Activated T-cell treated with anti-CD3 and anti-CD28 coated beads for 24 hours (primary cell): ENCODE measurements at regions not wholly inside any gene's neighbourhood (a gene's known extent, or its start where the extent isn't known, plus 50 kb on each side); places are given as distances from the start of the nearest gene placed in this dataset.
"Not testable (repeated sequence)": the region's sequence is repeated elsewhere in the genome, so short reads cannot be mapped to it uniquely, and the experiment has no call there.

Experiments
- DNase-seq: peaks from one replicate; pipeline ENCODE4 v3.0.0-alpha.2; 2020; ENCODE audit warnings: low read depth

- DNase-seq, result no peak
Observed at GRCh38 chr6:85961125-85961524, 318.4 kb upstream of the SYNCRIP start.

- no peak for DNase-seq
Observed at GRCh38 chr6:85948481-85948880, 305.8 kb upstream of the SYNCRIP start.

GRCh38 chr6:85945459-85946185 is 302.9 kb upstream of the SYNCRIP start:
- no peak for DNase-seq

DNA sequence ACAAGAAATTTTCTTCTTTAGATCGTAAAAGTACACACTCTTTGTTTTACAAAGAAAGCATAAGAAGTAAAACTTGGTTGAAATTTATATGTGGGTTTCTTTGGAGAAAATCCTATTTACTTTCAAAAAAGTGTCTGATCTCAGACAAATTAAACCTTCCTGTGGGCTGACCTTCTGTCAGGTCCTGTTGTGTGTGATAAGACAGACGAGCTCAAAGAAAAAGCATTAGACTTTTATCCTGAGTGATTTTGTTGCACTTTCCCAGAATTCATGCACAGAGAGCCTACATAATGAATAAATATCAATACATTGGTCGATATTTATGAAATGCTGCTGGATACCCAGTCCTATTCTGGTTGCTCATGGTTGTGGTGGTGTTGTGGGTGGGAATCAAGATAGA is 302.1 kb upstream of the SYNCRIP start:
- no peak for DNase-seq

GRCh38 chr6:85942844-85943243 is 300.2 kb upstream of the SYNCRIP start:
- DNase-seq, result no peak

- DNase-seq, result no peak
Observed at GRCh38 chr6:85936916-85937315, 294.2 kb upstream of the SYNCRIP start.

DNA sequence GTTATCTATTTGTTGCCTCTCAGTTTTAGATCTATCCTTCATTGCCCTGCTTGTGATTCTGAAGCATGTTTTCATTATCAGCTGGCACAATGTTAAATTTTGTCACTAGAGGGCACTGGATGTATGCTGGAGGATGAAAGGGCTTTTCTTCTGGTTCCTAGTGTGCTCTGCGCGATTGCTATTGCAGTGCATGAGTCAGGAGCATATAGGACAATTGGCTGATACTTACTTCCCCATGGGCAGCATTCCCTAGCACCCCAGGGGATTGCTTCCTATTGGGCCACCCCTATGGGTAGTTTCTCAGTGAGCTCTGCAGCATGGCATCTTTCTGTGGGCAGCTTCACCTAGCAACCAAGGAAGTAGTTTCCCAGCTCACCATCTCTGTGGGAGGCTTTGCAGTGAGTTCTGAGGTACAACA is 280.3 kb upstream of the SYNCRIP start:
- no peak for DNase-seq

- no peak for DNase-seq
Observed at GRCh38 chr6:85920782-85921181, 278.1 kb upstream of the SYNCRIP start.

- no peak for DNase-seq
Observed at GRCh38 chr6:85917522-85917921, 274.8 kb upstream of the SYNCRIP start.

GRCh38 chr6:85913001-85913400 is 270.3 kb upstream of the SYNCRIP start:
- no peak for DNase-seq

- DNase-seq, result no peak
Observed at GRCh38 chr6:85912582-85912981, 269.9 kb upstream of the SYNCRIP start.

DNA sequence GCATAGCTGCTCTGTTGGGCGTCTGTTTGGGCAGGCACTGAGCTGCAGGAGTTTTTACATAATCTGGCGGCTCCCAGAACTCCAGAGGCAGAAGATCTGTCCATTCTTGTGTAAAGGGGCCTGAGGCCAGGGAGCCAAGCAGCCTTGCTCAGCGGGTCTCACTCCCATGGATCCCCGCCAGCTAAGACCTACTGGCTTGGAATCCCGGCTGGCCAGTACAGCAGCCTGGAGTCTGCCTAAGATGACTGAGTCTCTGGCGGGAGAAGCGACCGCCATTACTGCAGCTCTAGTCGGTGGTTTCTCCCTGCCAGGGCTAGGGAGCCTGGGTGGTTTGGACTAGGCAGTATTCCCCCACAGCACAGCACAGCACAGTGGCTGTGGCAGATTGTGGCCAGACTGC is 268.4 kb upstream of the SYNCRIP start:
- no peak for DNase-seq

DNA sequence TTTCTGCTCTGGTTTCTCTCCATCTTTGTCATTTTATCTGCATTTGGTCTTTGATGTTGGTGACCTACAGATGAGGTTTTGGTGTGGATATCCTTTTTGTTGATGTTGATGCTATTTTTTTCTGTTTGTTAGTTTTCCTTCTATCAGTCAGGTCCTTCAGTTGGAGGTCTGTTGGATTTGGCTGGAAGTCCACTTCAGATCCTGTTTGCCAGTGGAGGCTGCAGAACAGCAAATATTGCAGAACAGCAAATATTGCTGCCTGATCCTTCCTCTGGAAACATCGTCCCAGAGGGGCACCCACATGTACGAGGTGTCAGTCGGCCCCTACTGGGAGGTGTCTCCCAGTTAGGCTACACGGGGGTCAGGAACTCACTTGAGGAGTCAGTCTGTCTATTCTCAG is 265.4 kb upstream of the SYNCRIP start:
- DNase-seq, result not testable (repeated sequence)

DNA sequence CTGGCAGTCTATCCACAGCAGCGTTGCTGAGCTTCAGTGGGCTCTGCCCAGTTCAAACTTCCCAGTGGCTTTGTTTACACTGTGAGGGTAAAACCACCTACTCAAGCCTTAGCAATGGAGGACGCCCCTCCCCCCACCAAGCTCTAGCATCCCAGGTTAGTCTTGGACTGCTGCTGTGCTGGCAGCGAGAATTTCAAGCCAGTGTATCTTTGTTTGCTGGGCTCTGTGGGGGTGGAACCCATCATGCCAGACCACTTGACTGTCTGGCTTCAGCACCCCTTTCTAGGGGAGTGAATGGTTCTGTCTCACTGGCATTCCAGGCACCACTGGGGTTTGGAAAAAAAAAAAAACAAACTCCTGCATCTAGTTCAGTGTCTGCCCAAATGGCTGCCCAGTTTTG is 249.7 kb upstream of the SYNCRIP start:
- DNase-seq, result no peak

DNA sequence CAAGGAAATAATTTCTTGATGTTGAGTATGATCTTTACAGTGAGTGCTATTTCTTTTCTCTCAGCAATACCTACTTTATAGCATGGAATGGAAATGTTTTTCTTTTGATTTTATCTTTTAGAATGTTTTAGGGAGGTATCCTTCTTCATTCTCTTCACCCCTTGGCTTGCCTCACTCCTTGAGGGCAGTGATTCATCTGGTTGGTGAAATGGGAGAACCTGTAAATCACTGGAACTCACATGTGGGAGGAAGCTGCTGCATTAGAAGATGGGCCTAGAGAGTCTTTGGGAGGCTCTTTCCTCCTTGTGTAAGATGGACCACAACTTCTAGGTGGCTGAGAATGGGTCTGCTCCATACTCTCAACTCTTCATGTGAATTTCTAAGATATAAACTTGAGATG is 244.8 kb upstream of the SYNCRIP start:
- no peak for DNase-seq

DNA sequence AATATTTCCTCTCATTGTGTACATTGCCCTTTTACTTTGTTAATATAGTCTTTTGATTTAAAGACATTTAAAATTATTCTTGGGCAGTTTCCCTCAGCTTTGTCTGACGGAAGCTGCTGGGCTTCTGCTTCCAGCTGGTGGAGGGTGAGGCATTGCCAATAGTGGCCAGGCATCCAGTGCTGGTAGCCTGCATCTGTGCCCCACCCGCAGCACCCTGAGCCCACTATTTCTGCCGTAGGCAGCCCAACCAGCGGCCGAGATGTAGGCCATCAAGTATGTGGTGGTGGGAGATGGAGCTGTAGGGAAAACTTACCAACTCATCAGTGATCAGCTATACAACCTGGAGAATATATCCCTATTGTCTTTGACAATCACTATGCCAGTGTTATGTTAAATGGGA is 226.0 kb upstream of the SYNCRIP start:
- DNase-seq, result no peak

DNA sequence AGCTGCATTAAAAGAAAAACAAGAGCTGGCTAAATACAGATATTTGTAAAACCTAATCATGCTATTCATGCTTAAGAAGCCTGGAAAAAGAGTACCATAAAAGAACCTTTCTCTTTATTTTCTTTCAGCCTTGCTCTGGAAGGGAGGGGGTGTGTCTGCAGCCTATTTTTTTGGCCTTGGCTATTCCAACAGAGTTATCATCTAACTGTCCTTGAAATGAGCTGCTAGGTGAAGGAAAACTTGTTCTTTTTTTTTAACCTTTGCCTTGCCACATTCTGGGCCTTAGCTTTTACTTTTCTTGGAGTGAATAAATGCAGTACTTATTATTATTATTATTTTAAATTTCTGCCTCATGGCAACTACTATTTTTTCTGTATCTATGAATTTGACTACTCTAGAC is 224.9 kb upstream of the SYNCRIP start:
- DNase-seq, result no peak

DNA sequence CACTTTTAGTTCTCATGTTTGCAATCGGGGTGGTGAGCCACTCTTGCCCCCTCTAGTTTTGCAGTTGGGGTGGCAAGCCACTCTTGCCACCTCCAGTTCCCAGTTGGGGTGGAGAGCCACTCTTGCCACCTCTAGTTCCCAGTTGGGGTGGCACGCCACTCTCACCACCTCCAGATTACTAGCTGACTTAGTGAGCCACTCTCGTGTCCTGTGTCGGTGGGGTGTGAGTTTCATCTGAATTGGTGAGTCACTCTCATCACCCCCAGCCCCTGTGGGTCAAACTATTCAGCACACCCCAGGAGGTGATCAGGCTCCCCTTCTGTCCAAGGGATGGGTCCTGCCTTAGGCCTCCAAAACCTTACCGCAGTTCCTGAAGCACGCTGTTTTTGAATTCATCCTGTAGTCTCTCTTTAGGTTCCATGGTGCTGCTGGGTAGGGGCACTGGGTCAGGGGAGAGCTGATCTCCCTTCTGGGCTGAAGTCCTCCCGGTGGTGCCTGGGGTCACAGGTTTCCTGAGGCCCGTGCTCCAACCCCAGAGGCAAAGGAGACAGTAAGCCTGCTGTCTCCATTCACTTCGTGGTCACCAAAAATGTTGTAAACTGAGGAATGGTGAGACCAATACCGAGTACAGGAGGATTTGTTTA is 224.2 kb upstream of the SYNCRIP start:
- DNase-seq, result no peak

DNA sequence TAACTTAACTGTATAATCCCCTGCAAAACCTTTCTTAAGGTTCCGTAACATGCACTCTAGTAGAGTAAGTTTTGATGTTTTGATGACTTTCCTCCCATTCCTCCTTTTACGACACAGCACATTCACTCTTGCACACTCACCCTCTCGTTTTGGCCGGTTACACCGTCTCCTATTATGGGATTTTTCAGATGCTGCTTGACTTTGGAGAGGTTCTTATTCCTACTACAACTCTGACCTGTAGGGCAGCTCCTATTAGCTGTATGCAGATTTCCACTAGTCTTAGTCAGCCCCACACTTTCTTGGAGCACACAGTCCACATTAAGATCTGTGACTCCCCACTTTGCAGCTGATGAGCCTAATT is 223.7 kb upstream of the SYNCRIP start:
- DNase-seq, result no peak

DNA sequence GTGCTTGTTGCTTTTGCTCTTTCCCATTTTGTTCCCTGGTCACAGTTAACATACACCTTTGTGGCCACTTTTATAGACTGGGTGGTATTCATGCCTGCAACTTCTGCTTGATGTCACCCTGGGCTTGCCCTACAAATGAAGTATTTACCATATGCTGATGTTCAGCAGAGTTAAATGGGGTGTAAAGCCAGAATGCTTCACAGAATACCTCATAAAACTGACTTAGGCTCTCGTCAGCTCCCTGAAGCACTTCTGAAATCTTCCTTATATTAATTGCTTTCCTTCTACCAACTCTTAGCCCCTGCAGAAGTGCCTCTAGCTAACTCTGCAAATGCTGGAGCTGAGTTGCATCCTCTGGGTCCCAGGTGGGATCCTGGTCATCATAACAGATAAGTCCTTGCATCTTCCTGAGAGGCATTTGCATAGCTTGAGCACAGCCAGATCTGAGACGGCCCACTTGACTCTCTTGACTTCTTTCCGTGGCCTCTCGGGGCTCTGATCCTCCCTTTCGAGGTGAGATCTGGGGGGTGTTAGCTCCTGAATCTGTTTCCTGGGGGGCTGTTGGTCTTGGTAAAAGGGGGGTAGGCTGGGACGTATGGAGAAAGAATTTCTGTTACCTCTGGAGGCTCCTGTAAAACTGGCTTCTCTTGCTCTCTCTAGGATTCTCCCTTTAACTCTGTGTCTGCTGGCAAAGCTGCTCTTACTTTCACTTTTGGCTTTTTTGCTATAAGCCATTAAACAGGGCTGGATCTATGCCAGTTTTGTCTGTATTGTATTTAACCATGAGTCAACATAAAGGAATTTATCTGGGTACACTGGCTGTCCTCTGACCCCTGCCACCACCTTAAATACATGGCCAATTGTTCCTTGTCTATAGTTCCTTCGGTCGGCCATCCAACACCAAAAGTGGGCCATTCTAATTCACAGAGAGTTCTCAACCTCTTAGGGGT is 223.0 kb upstream of the SYNCRIP start:
- no peak for DNase-seq

- DNase-seq, result no peak
Observed at GRCh38 chr6:85864453-85865401, 222.0 kb upstream of the SYNCRIP start.

GRCh38 chr6:85856235-85856634 is 213.5 kb upstream of the SYNCRIP start:
- DNase-seq, result no peak
